ENCODE measurements at regions not wholly inside any gene's neighbourhood (a gene's known extent, or its start where the extent isn't known, plus 50 kb on each side); places are given as distances from the start of the nearest gene placed in this dataset.

DNA sequence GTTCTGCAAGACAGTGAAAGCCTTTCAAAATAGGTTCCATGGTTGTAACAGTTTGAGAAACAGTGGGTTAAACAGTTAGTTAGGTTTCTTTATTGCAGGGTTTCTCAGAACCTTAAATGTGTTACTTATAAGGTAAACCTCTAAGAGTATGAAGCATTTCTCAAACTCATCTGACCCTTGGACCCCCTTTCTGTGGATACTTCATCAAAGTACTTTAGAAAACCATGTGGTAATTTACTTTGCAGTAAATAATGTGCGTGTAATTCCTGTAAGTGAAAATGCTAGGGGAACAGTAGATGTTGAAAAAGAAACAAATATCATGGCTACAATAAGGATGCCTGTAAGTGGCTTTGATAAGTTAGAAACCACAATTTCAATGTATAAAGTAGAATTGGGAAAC, 354.6 kb upstream of the RARB start:
- Histone ChIP-seq H3K9ac (ENCODE audit: low read length) (no peak overlapping the region), H3K27ac (ENCODE audit: low read depth, low read length) (no peak overlapping the region), H3K4me3 (ENCODE audit: low read length) (no peak overlapping the region), H3K4me1 (ENCODE audit: control insufficient read depth, insufficient read depth, low read length) (no peaks in the 10 kb centered on the region), H3K27me3 (ENCODE audit: control insufficient read depth, insufficient read depth, low read length) (no peaks in the 10 kb centered on the region), H3K36me3 (ENCODE audit: control insufficient read depth, insufficient read depth, low read length) (no peaks in the 10 kb centered on the region)

DNA sequence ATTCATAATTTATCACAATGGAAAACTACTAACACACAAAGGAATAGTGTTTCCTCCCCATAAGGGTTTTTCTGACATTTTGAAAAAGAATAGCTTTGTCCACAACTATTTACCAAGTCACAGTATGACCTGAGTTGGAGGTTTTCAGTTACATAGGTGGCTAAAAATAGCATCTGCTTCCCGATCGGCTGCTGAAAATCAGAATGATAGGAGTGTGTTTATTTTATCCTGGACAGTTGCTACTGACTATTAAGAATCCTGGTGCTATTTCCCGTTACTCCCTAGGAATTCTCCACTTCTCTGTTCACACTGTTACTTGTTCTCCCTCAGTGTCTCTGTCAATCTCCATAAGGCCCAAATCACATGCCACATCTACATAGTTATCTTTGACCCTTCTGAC, 353.9 kb upstream of the RARB start:
- Histone ChIP-seq H3K36me3 (ENCODE audit: control insufficient read depth, insufficient read depth, low read length) (no peaks in the 10 kb centered on the region), H3K4me1 (ENCODE audit: control insufficient read depth, insufficient read depth, low read length) (no peaks in the 10 kb centered on the region), H3K27me3 (ENCODE audit: control insufficient read depth, insufficient read depth, low read length) (no peaks in the 10 kb centered on the region), H3K27ac (ENCODE audit: low read depth, low read length) (no peak overlapping the region), H3K4me3 (ENCODE audit: low read length) (no peak overlapping the region), H3K9ac (ENCODE audit: low read length) (no peak overlapping the region)

DNA sequence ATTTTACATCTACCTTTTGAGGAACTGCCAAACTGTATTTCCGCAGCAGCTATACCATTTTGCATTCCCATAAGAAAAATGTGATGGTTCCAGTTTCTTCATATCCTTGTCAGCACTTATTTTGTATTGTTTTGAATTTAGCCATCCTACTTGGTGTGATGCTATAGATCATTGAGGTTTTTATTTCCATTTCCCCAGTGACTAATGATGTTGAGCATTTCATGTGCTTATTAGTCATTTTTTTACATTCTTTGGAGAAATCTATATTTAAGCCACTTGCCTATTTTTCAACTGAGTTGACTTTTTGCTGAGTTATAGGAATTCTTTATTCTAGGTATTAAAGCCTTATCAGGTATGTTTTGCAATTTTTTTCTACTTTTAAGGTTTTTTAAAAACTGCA, 347.6 kb upstream of the RARB start:
- no peak overlapping the region for H3K4me3 ChIP-seq (ENCODE audit: low read length)
- H3K9ac ChIP-seq (ENCODE audit: low read length), result no peak overlapping the region
- no peaks in the 10 kb centered on the region for H3K36me3 ChIP-seq (ENCODE audit: control insufficient read depth, insufficient read depth, low read length)
- no peaks in the 10 kb centered on the region for H3K27me3 ChIP-seq (ENCODE audit: control insufficient read depth, insufficient read depth, low read length)
- H3K27ac ChIP-seq (ENCODE audit: low read depth, low read length), result no peak overlapping the region
- H3K4me1 ChIP-seq (ENCODE audit: control insufficient read depth, insufficient read depth, low read length), result no peaks in the 10 kb centered on the region

DNA sequence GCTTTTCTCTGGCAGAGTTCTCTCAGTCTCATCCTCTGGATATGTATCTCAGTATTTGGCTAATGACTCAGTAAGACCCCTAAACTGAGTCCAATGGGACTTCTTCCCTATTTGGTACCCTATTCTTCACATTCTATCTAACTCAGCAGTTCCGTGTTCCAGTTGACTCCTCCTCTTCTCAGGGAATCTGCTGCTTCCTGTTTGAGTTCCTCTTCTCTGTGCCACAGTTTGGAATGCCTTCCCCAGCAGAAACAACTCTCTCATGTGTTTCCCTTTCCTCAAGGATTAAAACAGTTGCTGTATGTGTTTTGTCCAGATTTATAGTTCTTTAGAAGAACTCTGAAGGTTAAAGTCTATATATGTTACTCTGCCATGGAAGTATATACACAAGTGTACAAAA, 344.0 kb upstream of the RARB start:
- Histone ChIP-seq H3K36me3 (ENCODE audit: control insufficient read depth, insufficient read depth, low read length) (no peaks in the 10 kb centered on the region), H3K9ac (ENCODE audit: low read length) (no peak overlapping the region), H3K27me3 (ENCODE audit: control insufficient read depth, insufficient read depth, low read length) (no peaks in the 10 kb centered on the region), H3K27ac (ENCODE audit: low read depth, low read length) (no peak overlapping the region), H3K4me3 (ENCODE audit: low read length) (no peak overlapping the region), H3K4me1 (ENCODE audit: control insufficient read depth, insufficient read depth, low read length) (no peaks in the 10 kb centered on the region)

DNA sequence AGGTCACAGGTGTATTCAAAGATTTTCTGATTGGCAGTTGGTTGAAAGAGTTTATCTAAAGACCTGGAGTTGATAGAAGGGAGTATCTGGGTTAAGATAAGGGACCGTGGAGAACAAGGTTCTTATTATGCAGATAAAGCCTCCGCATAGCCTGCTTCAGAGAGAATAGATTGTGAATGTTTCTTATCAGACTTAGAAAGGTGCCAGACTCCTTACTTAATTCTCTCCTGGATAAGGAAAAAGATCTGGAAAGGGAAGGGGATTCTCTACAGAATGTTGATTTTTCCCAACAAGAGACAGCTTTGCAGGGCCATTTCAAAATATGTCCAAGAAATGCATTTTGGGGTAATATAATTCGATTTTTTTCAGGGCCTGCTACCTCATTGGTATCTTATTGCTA, 341.3 kb upstream of the RARB start:
- H3K36me3 ChIP-seq (ENCODE audit: control insufficient read depth, insufficient read depth, low read length), result no peaks in the 10 kb centered on the region
- no peaks in the 10 kb centered on the region for H3K27me3 ChIP-seq (ENCODE audit: control insufficient read depth, insufficient read depth, low read length)
- H3K9ac ChIP-seq (ENCODE audit: low read length), result no peak overlapping the region
- H3K4me1 ChIP-seq (ENCODE audit: control insufficient read depth, insufficient read depth, low read length), result no peaks in the 10 kb centered on the region
- no peak overlapping the region for H3K27ac ChIP-seq (ENCODE audit: low read depth, low read length)
- no peak overlapping the region for H3K4me3 ChIP-seq (ENCODE audit: low read length)

DNA sequence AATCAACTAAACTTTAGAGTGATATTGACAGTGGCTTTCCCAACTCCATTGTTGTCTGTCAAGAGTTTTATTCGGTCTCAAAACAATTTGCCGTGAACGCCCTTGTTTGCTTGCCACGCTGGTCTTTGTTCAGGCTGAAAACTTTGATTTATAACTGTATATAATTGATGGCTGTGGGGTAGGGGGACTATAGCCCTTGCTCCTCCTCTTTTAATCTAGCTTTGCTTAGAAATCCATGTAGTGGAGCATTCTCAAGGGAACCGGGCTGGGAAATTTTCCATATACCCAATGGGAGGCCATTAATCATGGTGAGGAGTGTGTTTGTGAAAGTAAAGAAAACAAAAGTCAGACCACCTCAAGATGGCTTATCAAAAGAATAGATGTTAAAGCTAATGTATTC, 339.8 kb upstream of the RARB start:
- Histone ChIP-seq H3K4me3 (ENCODE audit: low read length) (no peak overlapping the region), H3K4me1 (ENCODE audit: control insufficient read depth, insufficient read depth, low read length) (no peaks in the 10 kb centered on the region), H3K27ac (ENCODE audit: low read depth, low read length) (no peak overlapping the region), H3K27me3 (ENCODE audit: control insufficient read depth, insufficient read depth, low read length) (no peaks in the 10 kb centered on the region), H3K36me3 (ENCODE audit: control insufficient read depth, insufficient read depth, low read length) (no peaks in the 10 kb centered on the region), H3K9ac (ENCODE audit: low read length) (no peak overlapping the region)

DNA sequence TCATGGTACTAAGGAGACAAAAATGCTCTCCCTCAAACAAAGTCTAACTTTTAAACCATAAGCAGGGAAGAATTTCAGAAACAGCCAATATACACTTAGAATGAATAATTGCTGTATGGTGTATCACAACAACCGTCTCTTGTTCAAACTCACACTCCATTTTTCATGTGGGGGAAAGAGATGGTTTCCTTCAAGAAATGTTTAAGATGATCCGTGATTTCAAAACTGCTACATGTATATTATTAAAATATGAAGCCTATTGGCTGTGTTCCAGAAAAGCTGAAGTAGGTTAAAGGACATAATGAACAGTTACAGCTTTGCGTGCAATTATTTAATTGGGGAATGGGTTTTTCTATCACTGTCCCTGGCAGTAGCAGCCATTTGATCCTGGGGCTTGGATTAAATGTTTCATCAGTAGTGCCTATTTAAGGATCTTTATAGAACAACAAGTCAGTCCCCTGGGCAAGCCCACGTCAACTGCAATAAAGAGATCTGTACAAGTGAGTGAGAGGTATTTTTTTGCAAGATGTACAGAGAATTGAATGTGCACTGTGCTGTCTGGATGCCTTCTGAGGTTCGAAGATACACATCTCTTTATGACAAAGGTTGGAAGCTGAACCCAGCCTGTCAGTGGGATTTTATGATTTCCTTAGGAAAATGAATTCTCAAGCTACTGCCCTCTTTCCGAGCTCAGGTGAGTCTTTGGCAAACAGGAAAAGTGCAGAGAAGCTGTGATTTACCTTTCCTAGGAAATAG, 337.2 kb upstream of the RARB start:
- H3K4me1 ChIP-seq (ENCODE audit: control insufficient read depth, insufficient read depth, low read length), result no peaks in the 10 kb centered on the region
- no peak overlapping the region for H3K4me3 ChIP-seq (ENCODE audit: low read length)
- H3K36me3 ChIP-seq (ENCODE audit: control insufficient read depth, insufficient read depth, low read length), result no peaks in the 10 kb centered on the region
- no peaks in the 10 kb centered on the region for H3K27me3 ChIP-seq (ENCODE audit: control insufficient read depth, insufficient read depth, low read length)
- no peak overlapping the region for H3K9ac ChIP-seq (ENCODE audit: low read length)
- H3K27ac ChIP-seq (ENCODE audit: low read depth, low read length), result no peak overlapping the region

DNA sequence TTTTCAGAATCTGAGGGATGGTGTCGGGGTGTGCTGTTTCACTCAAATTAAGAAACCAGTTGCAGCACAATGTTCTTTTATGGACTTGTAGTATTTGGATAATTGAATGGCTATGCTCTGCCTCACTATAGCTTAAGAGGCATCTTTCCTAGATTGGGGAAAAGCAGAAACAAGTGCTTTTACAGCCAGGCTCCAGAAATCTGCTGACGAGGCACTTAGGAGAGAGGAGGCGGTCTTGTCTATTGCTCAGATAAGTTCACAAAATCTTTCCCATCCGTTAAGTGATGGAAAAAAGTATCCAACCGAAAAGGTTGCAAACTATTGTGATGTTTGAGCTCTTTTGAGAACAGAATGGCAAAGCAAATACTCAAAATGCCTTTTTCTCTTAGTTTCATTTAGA, 336.1 kb upstream of the RARB start:
- Histone ChIP-seq H3K36me3 (ENCODE audit: control insufficient read depth, insufficient read depth, low read length) (no peaks in the 10 kb centered on the region), H3K9ac (ENCODE audit: low read length) (no peak overlapping the region), H3K4me1 (ENCODE audit: control insufficient read depth, insufficient read depth, low read length) (no peaks in the 10 kb centered on the region), H3K27ac (ENCODE audit: low read depth, low read length) (no peak overlapping the region), H3K4me3 (ENCODE audit: low read length) (no peak overlapping the region), H3K27me3 (ENCODE audit: control insufficient read depth, insufficient read depth, low read length) (no peaks in the 10 kb centered on the region)

DNA sequence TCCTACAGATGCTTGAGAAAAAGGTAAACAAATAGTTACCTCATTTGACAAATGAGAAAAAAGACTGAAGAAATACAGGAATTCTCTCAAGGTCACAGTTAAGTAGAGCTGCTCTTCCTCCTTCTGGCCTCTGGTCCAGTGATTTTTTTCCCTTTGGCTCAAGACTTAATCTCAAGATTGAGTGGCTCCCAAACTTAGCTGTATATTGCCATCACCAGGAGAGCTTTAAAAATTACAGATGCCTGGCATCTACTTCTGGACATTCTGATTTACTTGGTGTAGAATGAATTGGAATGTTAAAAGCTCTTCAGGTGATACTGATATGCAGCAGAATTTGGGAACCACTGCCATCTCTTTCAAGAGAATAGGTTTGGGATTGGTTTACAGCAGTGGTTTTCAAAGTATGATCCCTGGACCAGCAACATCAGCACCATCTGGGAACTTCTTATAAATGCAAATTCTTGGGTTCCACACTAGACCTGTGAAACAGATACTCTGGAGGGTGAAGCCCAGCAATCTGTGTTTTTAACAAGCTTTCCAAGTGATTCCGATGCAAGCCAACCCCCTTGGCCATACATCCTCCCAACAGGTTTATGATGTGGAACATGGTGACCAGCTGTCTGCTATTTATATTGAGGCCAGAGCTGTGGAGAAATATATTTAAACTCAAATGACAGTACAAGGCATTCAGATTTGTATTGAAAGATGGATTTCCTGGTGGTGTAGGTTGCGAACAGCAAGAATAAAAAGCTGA, 333.0 kb upstream of the RARB start:
- H3K27me3 ChIP-seq (ENCODE audit: control insufficient read depth, insufficient read depth, low read length), result no peaks in the 10 kb centered on the region
- H3K4me1 ChIP-seq (ENCODE audit: control insufficient read depth, insufficient read depth, low read length), result no peaks in the 10 kb centered on the region
- H3K9ac ChIP-seq (ENCODE audit: low read length), result no peak overlapping the region
- no peak overlapping the region for H3K4me3 ChIP-seq (ENCODE audit: low read length)
- H3K36me3 ChIP-seq (ENCODE audit: control insufficient read depth, insufficient read depth, low read length), result no peaks in the 10 kb centered on the region
- no peak overlapping the region for H3K27ac ChIP-seq (ENCODE audit: low read depth, low read length)

DNA sequence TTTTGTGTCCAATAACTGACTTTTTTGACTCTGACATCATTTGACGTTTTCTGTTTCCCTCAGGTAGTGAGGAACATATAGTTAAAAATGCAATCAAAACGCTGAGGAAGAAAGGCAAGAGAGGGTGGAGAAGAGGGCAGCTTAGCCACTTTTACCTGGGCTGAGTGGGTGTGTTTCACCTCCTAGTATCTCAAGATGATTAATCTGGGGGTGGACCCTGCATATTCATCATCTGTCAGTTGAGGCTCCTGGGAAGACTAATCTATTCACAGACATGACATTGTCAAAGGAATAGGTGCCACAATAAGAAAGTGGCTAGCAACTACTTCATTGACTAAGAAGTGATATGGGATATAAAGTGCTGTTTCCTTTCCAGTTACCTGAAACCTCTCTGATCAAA, 331.5 kb upstream of the RARB start:
- Histone ChIP-seq H3K9ac (ENCODE audit: low read length) (no peak overlapping the region), H3K27me3 (ENCODE audit: control insufficient read depth, insufficient read depth, low read length) (no peaks in the 10 kb centered on the region), H3K36me3 (ENCODE audit: control insufficient read depth, insufficient read depth, low read length) (no peaks in the 10 kb centered on the region), H3K4me3 (ENCODE audit: low read length) (no peak overlapping the region), H3K4me1 (ENCODE audit: control insufficient read depth, insufficient read depth, low read length) (no peaks in the 10 kb centered on the region), H3K27ac (ENCODE audit: low read depth, low read length) (no peak overlapping the region)

DNA sequence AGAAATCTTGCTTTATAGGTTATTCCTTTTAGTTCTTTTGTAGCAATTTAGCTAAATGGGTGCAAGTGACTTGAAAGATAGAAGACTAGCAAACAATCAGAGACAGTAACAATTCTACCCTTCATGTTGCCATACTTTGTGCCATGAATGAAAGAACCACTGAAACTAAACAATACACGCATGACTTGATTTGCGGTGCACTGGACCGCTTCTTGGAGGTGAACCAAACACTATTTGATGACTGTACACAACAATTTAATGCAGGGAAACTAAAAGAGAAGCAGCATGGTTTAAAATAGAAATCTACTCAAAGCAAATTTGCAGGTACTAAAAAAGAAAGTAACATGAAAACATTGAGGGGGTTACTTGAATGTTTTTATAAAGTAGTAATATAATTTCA, 331.0 kb upstream of the RARB start:
- Histone ChIP-seq H3K27me3 (ENCODE audit: control insufficient read depth, insufficient read depth, low read length) (no peaks in the 10 kb centered on the region), H3K27ac (ENCODE audit: low read depth, low read length) (no peak overlapping the region), H3K36me3 (ENCODE audit: control insufficient read depth, insufficient read depth, low read length) (no peaks in the 10 kb centered on the region), H3K4me3 (ENCODE audit: low read length) (no peak overlapping the region), H3K4me1 (ENCODE audit: control insufficient read depth, insufficient read depth, low read length) (no peaks in the 10 kb centered on the region), H3K9ac (ENCODE audit: low read length) (no peak overlapping the region)

DNA sequence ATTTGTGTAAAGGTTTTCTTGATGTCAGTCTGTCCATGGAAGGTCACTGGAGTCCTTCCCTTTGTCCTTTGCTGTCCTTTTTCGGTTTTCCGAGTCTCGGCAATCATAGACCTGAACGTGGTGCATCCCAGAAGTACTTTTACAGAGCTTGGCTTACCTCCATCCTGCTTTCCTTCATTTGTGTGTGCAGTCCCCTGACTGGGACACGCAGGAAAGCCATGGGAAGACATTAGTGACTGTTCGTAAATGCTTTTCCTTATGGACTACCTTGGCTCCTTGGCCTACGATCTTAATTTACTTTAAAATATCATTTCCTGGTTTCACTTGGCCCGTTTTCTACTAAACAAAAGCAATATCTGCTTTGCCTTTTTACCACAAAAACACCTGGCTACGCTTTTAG, 328.4 kb upstream of the RARB start:
- H3K27ac ChIP-seq (ENCODE audit: low read depth, low read length), result no peak overlapping the region
- no peak overlapping the region for H3K9ac ChIP-seq (ENCODE audit: low read length)
- H3K27me3 ChIP-seq (ENCODE audit: control insufficient read depth, insufficient read depth, low read length), result no peaks in the 10 kb centered on the region
- no peaks in the 10 kb centered on the region for H3K4me1 ChIP-seq (ENCODE audit: control insufficient read depth, insufficient read depth, low read length)
- H3K36me3 ChIP-seq (ENCODE audit: control insufficient read depth, insufficient read depth, low read length), result no peaks in the 10 kb centered on the region
- H3K4me3 ChIP-seq (ENCODE audit: low read length), result no peak overlapping the region

DNA sequence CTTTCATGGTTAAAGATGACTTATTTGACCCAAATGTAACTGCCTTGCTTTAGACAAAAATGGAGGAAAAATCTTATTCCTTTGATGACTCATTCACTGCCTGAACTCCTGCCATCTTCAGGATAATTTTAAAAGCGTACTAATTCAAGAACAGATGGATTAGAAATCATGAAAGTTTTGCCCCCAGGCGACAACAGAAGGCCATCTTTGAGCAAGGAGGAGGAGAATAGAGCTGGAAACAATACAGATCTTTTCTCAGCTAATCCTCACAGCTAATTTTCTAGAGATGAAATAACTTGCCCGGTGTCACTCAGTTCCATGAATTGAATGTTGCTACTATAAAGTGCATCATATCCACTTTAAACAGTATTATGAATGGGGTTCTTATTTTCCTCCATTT, 324.7 kb upstream of the RARB start:
- H3K4me1 ChIP-seq (ENCODE audit: control insufficient read depth, insufficient read depth, low read length), result no peaks in the 10 kb centered on the region
- H3K9ac ChIP-seq (ENCODE audit: low read length), result no peak overlapping the region
- H3K27ac ChIP-seq (ENCODE audit: low read depth, low read length), result no peak overlapping the region
- no peaks in the 10 kb centered on the region for H3K27me3 ChIP-seq (ENCODE audit: control insufficient read depth, insufficient read depth, low read length)
- H3K36me3 ChIP-seq (ENCODE audit: control insufficient read depth, insufficient read depth, low read length), result no peaks in the 10 kb centered on the region
- no peak overlapping the region for H3K4me3 ChIP-seq (ENCODE audit: low read length)

All from rectal smooth muscle tissue (tissue), 1 donor.